ENCODE measurements at regions not wholly inside any gene's neighbourhood (a gene's known extent, or its start where the extent isn't known, plus 50 kb on each side); places are given as distances from the start of the nearest gene placed in this dataset.

GRCh38 chr5:155768332-155768731 lies 558.6 kb upstream of the SGCD start:
- TF ChIP-seq SIN3A (IDR thresholded peaks at IDR 0.05; ENCODE audit: borderline replicate concordance, insufficient read depth, low read length) (no peak), POLR2AphosphoS5 (IDR thresholded peaks at IDR 0.05; ENCODE audit: low read depth, low read length) (no peak), FOXP2 (optimal IDR thresholded peaks at IDR 0.05; ENCODE audit: borderline replicate concordance, extremely low read depth, extremely low read length, insufficient read depth) (no peak), REST (IDR thresholded peaks at IDR 0.05; ENCODE audit: insufficient read depth in 1 of 2, low read depth in 2 of 2, low read length in 2 of 2) (no peak), TAF1 (IDR thresholded peaks at IDR 0.05; ENCODE audit: borderline replicate concordance, insufficient read depth, low read length) (no peak)

- TF ChIP-seq SIN3A (IDR thresholded peaks at IDR 0.05; ENCODE audit: borderline replicate concordance, insufficient read depth, low read length), result no peak
- TF ChIP-seq POLR2AphosphoS5 (IDR thresholded peaks at IDR 0.05; ENCODE audit: low read depth, low read length), result no peak
- TF ChIP-seq REST (IDR thresholded peaks at IDR 0.05; ENCODE audit: insufficient read depth in 1 of 2, low read depth in 2 of 2, low read length in 2 of 2), result no peak
- no peak for TF ChIP-seq FOXP2 (optimal IDR thresholded peaks at IDR 0.05; ENCODE audit: borderline replicate concordance, extremely low read depth, extremely low read length, insufficient read depth)
- TF ChIP-seq TAF1 (IDR thresholded peaks at IDR 0.05; ENCODE audit: borderline replicate concordance, insufficient read depth, low read length), result no peak
These were observed 554.8 kb upstream of the SGCD start for GRCh38 chr5:155772009-155772662.

GRCh38 chr5:155773680-155774079 lies 553.3 kb upstream of the SGCD start:
- no peak for TF ChIP-seq TAF1 (IDR thresholded peaks at IDR 0.05; ENCODE audit: borderline replicate concordance, insufficient read depth, low read length)
- TF ChIP-seq POLR2AphosphoS5 (IDR thresholded peaks at IDR 0.05; ENCODE audit: low read depth, low read length), result no peak
- TF ChIP-seq REST (IDR thresholded peaks at IDR 0.05; ENCODE audit: insufficient read depth in 1 of 2, low read depth in 2 of 2, low read length in 2 of 2), result no peak
- no peak for TF ChIP-seq FOXP2 (optimal IDR thresholded peaks at IDR 0.05; ENCODE audit: borderline replicate concordance, extremely low read depth, extremely low read length, insufficient read depth)
- TF ChIP-seq SIN3A (IDR thresholded peaks at IDR 0.05; ENCODE audit: borderline replicate concordance, insufficient read depth, low read length), result no peak

- TF ChIP-seq POLR2AphosphoS5 (IDR thresholded peaks at IDR 0.05; ENCODE audit: low read depth, low read length), result no peak
- TF ChIP-seq TAF1 (IDR thresholded peaks at IDR 0.05; ENCODE audit: borderline replicate concordance, insufficient read depth, low read length), result no peak
- TF ChIP-seq REST (IDR thresholded peaks at IDR 0.05; ENCODE audit: insufficient read depth in 1 of 2, low read depth in 2 of 2, low read length in 2 of 2), result no peak
- no peak for TF ChIP-seq SIN3A (IDR thresholded peaks at IDR 0.05; ENCODE audit: borderline replicate concordance, insufficient read depth, low read length)
- no peak for TF ChIP-seq FOXP2 (optimal IDR thresholded peaks at IDR 0.05; ENCODE audit: borderline replicate concordance, extremely low read depth, extremely low read length, insufficient read depth)
These were observed 546.7 kb upstream of the SGCD start for GRCh38 chr5:155780260-155780659.
